HL-60 (cell line): ENCODE measurements at regions not wholly inside any gene's neighbourhood (a gene's known extent, or its start where the extent isn't known, plus 50 kb on each side); places are given as distances from the start of the nearest gene placed in this dataset.
"Not testable (repeated sequence)": the region's sequence is repeated elsewhere in the genome, so short reads cannot be mapped to it uniquely, and the experiment has no call there.

Source experiments
- DNase-seq, 2 experiments: peaks; one replicate each; pipeline ENCODE4 v3.0.0-alpha.2; 2010 to 2020; ENCODE audit warnings: low read depth in 1 of 2, low spot score in 1 of 2
- H3K27ac ChIP-seq: fragments of 250-450 bp; sonication (Bioruptor Pico); replicated peaks from 2 replicates; pipeline ENCODE4 v1.5.1; 2020; ENCODE audit warnings: mild to moderate bottlenecking, moderate library complexity
- H3K27me3 ChIP-seq: fragments of 250-450 bp; sonication (Bioruptor Pico); 2 replicates; pipeline ENCODE4 v1.5.1; 2021; ENCODE audit warnings: mild to moderate bottlenecking, moderate library complexity; ENCODE audit not compliant: insufficient read depth, poor library complexity, severe bottlenecking
- H3K4me3 ChIP-seq: replicated peaks from 2 replicates; pipeline ENCODE4 v1.5.1; 2011; ENCODE audit warnings: mild to moderate bottlenecking, control low read depth, low read length; ENCODE audit not compliant: insufficient read depth
- CTCF ChIP-seq: IDR thresholded peaks from one replicate; pipeline ENCODE4 v1.5.1; 2011; ENCODE audit warnings: low read length, control low read depth, inconsistent platforms; ENCODE audit not compliant: insufficient read depth
- GABPA ChIP-seq: IDR thresholded peaks from 2 replicates; pipeline ENCODE4 v1.6.1; 2012; ENCODE audit warnings: low read depth
- POLR2AphosphoS5 ChIP-seq: IDR thresholded peaks from 2 replicates; pipeline ENCODE4 v1.6.1; 2012; ENCODE audit warnings: low read depth
- REST ChIP-seq: IDR thresholded peaks from 2 replicates; pipeline ENCODE4 v1.6.1; 2012; ENCODE audit warnings: low read depth; ENCODE audit not compliant: insufficient replicate concordance
- SPI1 ChIP-seq: IDR thresholded peaks from 2 replicates; pipeline ENCODE4 v1.6.1; 2012; ENCODE audit warnings: low read depth, mild to moderate bottlenecking, borderline replicate concordance

- Histone ChIP-seq H3K4me3 (no peak overlapping the region), H3K27me3 (no peaks in the 10 kb centered on the region), H3K27ac (no peak overlapping the region)
- DNase-seq: no peak
- TF ChIP-seq POLR2AphosphoS5: no peak
Observed at GRCh38 chr13:61536433-61536832, 120.8 kb upstream of the PCDH20 start.

- DNase-seq: peak; percentile 17 to 35
- TF ChIP-seq SPI1 (peak; percentile 83), REST (no peak)
- no peaks in the 10 kb centered on the region for H3K27me3 ChIP-seq
- H3K4me3 ChIP-seq: no peak overlapping the region
- no peak overlapping the region for H3K27ac ChIP-seq
Observed at GRCh38 chr13:61531383-61532065, 115.9 kb upstream of the PCDH20 start.

GRCh38 chr13:61519214-61519613, 103.6 kb upstream of the PCDH20 start:
- not testable (repeated sequence) for DNase-seq, H3K27ac ChIP-seq, H3K27me3 ChIP-seq, H3K4me3 ChIP-seq

GRCh38 chr13:61508936-61509335, 93.3 kb upstream of the PCDH20 start:
- TF ChIP-seq CTCF (no peak), POLR2AphosphoS5 (no peak), SPI1 (no peak), REST (no peak), GABPA (no peak)
- Histone ChIP-seq H3K4me3 (no peak overlapping the region), H3K27me3 (no peaks in the 10 kb centered on the region), H3K27ac (no peak overlapping the region)
- DNase-seq: no peak

- Histone ChIP-seq H3K27me3 (no peaks in the 10 kb centered on the region), H3K4me3 (no peak overlapping the region), H3K27ac (no peak overlapping the region)
- DNase-seq: no peak
- no peak for TF ChIP-seq SPI1
- TF ChIP-seq CTCF: no peak
- TF ChIP-seq GABPA: no peak
- TF ChIP-seq REST: no peak
Observed at GRCh38 chr13:61500176-61500575, 84.5 kb upstream of the PCDH20 start.
